HL-60/S4 treated with phorbol 12-myristate 13-acetate at 8.2 ng/mL for 4 days and 3 days (cell line): ENCODE measurements at regions not wholly inside any gene's neighbourhood (a gene's known extent, or its start where the extent isn't known, plus 50 kb on each side); places are given as distances from the start of the nearest gene placed in this dataset.

Source experiments
- in situ Hi-C: fragments of 300-500 bp; cut with MboI; formaldehyde crosslinking; loops from 2 replicates; pipeline ENCODE4 v1.15.0; 2022; ENCODE audit warnings: low sequenced_read_pairs

- in situ Hi-C loops: no loop called here
Measured at GRCh38 chr3:102176333-102177050, 258.3 kb upstream of the ZPLD1 start.

DNA sequence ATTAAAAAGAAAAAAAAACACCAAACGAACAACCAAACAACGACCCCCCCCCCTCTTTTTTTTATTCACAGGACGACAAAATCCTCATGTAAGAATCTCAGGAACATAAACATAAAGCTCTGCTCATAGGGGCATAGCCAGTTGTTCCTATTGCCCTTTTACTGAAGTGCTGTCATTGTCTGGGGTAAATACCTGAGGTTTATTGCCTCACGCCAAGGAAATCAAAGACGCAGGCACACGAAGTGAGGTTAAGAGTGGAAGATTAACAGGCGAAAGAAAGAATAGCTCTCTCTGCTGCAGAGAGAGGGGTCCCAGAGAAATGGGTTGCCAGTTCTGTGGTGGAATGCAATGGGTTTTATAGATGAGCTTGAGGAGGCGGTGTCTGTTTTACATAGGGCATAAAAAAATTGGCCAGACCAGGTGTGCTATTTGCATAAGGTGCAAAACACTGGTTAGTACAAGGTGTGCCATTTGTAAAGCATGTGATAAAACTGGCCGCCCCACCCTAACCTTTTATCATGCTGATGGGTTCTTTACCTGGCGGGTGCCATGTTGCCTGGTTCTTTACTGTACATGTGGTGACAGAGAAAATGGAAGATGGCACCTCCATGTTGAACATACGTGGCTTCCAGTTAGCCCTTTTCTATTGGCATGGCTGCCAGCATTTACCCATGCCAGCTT, 257.6 kb upstream of the ZPLD1 start:
- in situ Hi-C loops: no loop called here

GRCh38 chr3:102178817-102179216, 256.0 kb upstream of the ZPLD1 start:
- in situ Hi-C loops: no loop called here

- in situ Hi-C loops: no loop called here
Measured at GRCh38 chr3:102179326-102180177, 255.3 kb upstream of the ZPLD1 start.

- in situ Hi-C loops: no loop called here
Measured at GRCh38 chr3:102180280-102180931, 254.4 kb upstream of the ZPLD1 start.

DNA sequence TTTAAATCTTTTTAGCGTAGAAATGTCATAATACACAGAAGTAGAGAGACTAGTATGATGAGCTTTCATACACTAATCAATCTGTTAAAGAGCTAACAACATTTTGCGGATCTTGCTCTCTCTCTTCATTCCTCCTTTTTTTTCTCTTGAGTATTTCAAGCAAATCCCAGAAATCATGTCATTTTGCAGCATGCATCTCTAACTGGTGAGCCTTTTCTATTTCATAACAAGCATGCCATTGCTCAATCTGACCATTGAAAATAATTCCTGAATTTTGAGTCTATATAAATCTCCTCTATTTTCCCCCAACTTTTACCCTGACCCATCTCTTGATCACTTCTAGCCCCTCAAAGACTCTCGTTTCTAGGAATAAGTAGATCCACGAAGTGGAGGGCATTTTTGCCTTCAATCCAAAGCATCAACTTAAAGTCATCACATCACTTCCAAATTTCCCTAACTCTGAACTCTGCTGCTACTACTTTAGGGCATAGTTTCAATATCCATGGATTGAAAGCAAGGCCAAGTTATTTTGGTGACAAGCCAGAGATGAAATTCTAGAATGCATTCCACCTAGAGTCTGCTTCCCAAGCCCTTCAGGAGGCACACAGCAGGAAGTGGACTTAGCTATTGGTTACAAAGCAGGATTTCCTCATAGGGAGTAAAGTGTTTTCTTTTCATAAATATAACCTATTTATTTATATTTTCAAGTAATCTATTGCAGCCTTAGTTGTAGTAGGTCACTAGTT, 253.5 kb upstream of the ZPLD1 start:
- in situ Hi-C loops: no loop called here

- in situ Hi-C loops: no loop called here
Measured at GRCh38 chr3:102182162-102182561, 252.7 kb upstream of the ZPLD1 start.

DNA sequence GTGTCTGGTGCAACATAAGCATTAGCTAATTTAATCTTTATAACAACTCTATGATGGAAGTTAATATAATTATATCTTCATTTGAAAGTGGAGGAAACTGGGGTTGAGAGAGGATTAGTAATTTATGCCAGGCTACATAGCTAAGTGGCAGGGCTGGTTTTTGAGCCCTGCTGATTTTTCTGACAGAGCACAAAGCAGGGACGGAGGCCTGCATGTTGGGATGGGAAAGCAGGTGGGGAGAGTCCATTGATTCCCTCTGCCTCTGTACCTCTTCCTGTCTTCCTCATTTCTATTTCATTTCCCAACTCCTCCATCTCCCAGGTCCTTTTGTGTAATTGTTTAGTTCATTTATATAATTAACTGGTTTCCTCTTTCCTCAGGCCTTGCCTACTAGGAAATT, 251.6 kb upstream of the ZPLD1 start:
- in situ Hi-C loops: no loop called here

- in situ Hi-C loops: no loop called here
Measured at GRCh38 chr3:102183623-102184022, 251.2 kb upstream of the ZPLD1 start.

GRCh38 chr3:102189541-102189940, 245.3 kb upstream of the ZPLD1 start:
- in situ Hi-C loops: no loop called here

- in situ Hi-C loops: no loop called here
Measured at GRCh38 chr3:102189956-102190723, 244.7 kb upstream of the ZPLD1 start.

DNA sequence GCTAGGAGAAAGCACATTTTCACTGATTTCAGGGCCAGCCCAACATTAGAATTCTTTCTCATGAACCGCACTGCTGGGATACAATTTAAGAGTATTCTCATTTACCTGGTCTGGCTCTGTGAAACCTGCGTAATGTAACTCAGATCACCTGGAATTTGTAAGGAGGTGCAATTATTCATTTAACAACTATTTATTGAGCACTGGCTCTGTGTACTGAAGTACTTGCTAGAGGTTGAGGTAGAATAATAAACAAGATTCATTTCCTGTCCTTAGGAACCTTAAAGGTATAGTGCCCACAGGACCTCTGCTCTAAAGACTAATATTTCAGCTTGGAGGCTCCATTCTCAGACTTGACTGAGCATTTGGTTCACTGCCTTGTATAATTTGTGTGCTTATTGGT, 242.2 kb upstream of the ZPLD1 start:
- in situ Hi-C loops: no loop called here

DNA sequence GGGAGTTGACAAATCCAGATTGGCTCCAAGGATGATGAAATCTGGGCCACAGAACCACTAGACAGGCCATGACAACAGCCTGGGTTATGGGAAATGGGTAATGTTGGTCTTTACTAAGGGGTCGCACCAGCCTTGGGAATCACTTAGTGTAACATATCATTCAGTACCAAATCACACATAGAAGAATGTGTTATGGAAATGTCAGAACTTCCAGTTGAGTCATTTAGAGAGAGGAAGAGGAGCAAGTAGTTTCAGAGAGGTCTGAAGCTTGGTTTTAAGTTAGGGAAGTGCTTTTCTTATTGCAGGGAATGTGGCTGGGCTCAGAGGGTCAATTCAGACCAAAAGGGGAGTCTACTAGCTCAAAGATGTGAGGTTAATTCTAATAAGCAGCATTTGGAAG, 241.6 kb upstream of the ZPLD1 start:
- in situ Hi-C loops: no loop called here

- in situ Hi-C loops: no loop called here
Measured at GRCh38 chr3:102194001-102194400, 240.8 kb upstream of the ZPLD1 start.

GRCh38 chr3:102194760-102195159, 240.1 kb upstream of the ZPLD1 start:
- in situ Hi-C loops: no loop called here

- in situ Hi-C loops: no loop called here
Measured at GRCh38 chr3:102195198-102195948, 239.4 kb upstream of the ZPLD1 start.

GRCh38 chr3:102200126-102200525, 234.7 kb upstream of the ZPLD1 start:
- in situ Hi-C loops: no loop called here

DNA sequence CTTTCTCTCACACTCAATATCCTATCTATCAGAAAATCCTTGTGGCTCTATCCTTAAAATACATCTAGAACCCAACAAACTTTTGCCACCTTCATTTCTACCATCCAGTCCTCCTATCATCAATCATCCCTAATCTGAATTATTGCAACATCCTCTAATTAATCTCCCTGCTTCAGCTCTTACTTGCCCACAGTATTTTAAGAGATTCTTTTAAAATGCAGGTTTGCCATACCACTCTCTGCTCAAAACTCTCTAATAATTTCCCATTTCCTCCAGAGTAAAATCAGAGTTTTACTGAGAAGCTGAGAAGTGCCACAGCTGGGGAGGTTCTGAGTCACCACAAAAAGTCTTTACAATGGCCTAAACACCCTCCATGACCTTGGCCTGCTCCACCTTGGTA, 234.3 kb upstream of the ZPLD1 start:
- in situ Hi-C loops: no loop called here

DNA sequence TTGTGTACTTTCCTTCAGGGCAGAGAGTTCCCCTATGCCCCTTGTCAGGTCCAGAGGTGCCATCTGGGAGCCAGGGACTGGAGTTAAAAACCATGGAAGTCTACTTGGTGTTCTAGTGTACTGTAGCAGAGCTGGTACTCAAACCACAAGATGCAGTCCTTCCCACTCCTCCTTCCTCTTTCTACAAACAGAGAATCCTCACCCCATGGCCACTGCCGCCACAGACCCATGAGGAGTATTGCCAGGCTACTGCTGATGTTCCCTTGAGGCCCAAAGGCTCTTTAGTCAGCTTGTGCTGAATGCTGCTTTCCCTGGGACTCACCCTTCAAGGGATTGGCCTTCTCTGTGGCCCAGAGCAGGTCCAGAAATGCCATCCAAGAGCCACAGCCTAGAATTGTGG, 229.2 kb upstream of the ZPLD1 start:
- in situ Hi-C loops: no loop called here
